OCI-LY1 (cell line): ENCODE measurements at regions not wholly inside any gene's neighbourhood (a gene's known extent, or its start where the extent isn't known, plus 50 kb on each side); places are given as distances from the start of the nearest gene placed in this dataset.

Experiments used
- EZH2 ChIP-seq: fragments of 200-600 bp; sonication (generic), shearing (Covaris generic); IDR thresholded peaks from 2 replicates; pipeline ENCODE4 v1.8.0; 2017; ENCODE audit warnings: borderline replicate concordance, mixed run types, mild to moderate bottlenecking, antibody characterized with exemption, low read length, moderate library complexity, mixed read lengths
- TF ChIP-seq, protein P1 (sequence below): fragments of 200-600 bp; sonication (generic), shearing (Covaris generic); IDR thresholded peaks from 2 replicates; pipeline ENCODE4 v1.5.1; 2017; ENCODE audit warnings: mild to moderate bottlenecking, antibody characterized with exemption, low read length, moderate library complexity, mixed read lengths

DNA sequence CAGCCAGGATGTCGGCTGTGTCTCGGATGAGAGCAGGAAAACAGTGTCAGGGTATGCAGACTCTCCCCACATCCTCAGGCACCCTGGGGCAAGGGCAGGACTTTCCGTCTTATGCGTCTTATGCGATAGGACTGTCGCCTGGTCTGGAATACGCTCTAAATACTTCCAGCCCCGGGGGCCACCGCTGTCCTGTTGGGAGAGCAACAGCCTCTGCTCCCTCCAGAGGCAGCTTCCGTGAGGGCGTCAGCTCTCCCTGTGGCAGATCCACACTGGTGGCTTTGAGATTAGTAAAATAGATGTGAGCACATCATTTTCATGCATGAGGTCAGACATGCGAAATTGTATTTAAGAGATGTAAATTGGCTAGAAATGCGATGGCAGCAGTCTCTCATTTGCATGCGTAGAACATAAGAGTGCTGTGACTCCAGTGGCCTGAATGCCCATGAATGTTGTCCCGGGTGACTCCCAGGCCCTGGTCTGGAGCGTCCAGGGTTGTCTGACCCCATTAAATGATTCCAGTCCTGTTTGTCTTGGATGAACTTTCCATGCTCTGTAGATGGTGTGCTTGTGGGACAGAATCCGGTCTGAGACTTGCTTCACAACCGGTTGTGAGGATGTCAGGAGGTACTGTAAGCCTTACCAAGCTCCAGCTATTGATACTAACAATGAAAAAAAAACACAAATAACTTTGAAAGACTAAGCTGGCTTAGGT lies 228.2 kb downstream of the SYK start:
- TF ChIP-seq, protein P1, sequence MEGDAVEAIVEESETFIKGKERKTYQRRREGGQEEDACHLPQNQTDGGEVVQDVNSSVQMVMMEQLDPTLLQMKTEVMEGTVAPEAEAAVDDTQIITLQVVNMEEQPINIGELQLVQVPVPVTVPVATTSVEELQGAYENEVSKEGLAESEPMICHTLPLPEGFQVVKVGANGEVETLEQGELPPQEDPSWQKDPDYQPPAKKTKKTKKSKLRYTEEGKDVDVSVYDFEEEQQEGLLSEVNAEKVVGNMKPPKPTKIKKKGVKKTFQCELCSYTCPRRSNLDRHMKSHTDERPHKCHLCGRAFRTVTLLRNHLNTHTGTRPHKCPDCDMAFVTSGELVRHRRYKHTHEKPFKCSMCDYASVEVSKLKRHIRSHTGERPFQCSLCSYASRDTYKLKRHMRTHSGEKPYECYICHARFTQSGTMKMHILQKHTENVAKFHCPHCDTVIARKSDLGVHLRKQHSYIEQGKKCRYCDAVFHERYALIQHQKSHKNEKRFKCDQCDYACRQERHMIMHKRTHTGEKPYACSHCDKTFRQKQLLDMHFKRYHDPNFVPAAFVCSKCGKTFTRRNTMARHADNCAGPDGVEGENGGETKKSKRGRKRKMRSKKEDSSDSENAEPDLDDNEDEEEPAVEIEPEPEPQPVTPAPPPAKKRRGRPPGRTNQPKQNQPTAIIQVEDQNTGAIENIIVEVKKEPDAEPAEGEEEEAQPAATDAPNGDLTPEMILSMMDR: no peak
- no peak for TF ChIP-seq EZH2
